HG02973 (cell line): ENCODE measurements at regions not wholly inside any gene's neighbourhood (a gene's known extent, or its start where the extent isn't known, plus 50 kb on each side); places are given as distances from the start of the nearest gene placed in this dataset.
"Not testable (repeated sequence)": the region's sequence is repeated elsewhere in the genome, so short reads cannot be mapped to it uniquely, and the experiment has no call there.

Source experiments
- ATAC-seq: cut with Tn5 transposase; IDR thresholded peaks from one replicate; pipeline ENCODE4 v1.9.1; 2021; ENCODE audit warnings: moderate library complexity; ENCODE audit not compliant: unreplicated experiment

DNA sequence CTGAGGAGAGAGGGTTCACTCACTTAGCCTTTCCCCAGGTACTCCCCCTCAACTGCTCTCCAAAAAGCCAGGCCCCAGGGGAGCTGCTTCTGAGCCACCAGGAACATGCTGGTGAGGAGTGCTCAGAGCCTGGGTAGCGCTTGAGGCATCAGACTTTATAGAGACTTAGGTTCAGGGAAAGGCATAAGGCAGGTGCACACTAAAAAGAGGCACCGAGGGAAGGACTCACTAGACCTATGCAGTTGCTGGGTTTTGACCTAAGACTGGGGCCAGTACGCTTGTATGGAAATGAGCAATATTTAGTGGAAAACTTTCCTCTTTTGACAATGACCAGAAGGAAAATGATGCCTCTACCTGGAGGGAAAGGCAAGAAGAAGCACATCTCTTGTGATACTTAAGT, 589.1 kb downstream of the RPIA start:
- not testable (repeated sequence) for ATAC-seq

DNA sequence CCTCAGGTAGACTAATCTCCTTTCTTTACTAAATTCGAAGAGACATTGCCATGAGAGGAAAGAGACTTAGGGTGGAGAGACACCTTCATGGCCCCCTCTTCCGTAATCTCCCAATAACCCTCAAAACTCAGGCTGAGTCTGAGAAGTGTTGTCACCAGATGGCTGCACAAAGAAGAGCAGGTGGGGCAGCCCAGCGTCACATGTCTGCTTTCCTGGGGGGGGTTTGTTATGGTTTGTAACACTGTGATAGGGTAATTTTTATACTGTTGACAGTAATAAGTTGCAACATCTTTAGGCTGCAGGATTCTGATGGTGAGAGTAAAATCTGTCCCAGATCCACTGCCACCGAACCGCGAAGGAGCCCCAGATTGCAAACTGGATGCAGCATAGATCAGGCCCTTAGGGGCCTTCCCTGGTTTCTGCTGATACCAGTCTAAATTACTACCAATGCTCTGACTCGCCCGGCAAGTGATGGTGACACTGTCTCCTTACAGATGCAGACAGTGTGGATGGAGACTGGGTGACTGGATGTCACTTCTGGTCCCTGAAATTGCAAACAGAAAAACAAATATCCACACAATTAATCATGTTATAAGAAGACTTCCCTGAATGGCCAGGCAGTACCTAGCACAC, 595.1 kb downstream of the RPIA start:
- ATAC-seq, result not testable (repeated sequence)

DNA sequence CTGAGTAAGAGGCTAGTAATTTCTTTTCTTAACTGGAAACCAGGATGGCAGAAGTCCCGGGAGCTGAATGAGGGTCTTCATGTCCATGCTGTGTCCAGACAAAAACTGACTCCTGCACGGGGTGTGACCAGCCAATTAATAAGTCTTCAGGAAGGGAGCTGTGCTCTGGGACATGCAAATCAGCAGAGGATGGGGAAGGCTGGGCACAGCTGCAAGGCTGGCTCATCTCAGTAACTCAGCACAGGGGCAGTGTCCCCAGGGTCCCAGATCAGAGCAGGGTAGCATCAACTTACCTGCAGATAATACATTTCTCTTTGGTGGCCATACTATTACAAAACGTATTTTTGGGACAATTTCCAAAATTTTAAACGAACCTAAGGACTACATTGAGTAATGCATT, 595.6 kb downstream of the RPIA start:
- not testable (repeated sequence) for ATAC-seq

DNA sequence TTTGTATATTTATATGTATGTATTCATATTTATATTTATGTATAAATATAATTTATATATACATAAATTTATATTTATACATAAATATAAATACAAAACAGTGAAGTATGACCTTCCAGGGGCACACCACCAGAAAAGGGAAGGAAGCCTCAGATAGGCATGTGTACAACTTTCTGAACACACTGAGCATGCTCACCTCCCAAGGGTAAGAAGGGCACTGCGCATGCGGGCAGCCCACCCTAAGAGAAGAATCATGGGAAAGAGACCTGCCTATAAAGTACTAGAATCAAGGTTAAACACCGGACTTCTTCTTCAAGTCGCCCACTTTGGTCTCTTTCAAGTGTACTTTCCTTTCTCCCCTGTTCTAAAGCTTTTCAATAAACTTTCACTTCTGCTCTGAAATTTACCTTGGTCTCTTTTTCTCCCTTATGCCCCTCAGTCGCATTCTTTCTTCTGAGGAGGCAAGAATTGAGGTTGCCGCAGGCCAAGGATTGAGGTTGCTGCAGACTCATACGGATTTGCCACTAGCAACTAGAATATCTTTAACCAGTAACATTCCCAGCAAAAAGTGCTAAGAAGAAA, 600.3 kb downstream of the RPIA start:
- ATAC-seq, result not testable (repeated sequence)

DNA sequence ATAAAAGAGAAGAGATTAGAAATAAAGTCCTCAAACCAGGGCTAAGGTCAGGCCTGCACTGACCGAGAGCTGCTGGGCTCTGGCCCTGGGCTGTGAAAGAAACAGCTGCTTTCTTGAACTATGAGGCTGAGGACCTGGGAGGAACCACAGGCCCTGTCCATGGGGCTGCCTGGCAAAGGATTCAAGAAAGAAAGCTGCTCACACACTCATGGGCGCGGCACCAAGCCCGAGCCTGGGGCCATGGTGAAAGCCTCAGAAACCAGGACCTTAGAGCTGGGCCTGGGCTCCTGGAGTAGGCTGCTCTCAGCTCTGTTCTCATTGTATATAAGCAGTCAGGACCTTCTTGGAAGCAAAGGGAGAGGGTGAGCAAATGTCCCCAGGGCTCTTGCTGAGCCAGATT, 601.9 kb downstream of the RPIA start:
- ATAC-seq, result not testable (repeated sequence)

DNA sequence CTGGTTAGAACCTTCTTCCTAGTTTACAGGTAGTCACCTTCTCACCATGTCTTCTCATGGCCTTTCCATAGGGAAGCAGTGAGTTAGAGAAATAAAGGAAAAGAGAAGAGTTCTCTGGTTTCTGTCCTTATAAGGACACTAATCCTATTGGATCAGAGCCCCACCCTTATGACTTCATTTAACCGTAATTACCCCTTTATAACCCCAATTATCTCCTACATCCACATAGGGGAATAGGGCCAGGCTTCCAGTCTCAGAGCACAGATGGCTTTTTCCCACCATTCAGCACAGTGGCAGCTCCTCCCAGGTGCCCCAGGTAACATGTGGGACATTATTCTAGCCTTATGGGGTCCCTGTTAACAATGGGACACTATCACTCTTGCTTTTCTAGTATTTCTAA, 602.9 kb downstream of the RPIA start:
- ATAC-seq, result not testable (repeated sequence)

DNA sequence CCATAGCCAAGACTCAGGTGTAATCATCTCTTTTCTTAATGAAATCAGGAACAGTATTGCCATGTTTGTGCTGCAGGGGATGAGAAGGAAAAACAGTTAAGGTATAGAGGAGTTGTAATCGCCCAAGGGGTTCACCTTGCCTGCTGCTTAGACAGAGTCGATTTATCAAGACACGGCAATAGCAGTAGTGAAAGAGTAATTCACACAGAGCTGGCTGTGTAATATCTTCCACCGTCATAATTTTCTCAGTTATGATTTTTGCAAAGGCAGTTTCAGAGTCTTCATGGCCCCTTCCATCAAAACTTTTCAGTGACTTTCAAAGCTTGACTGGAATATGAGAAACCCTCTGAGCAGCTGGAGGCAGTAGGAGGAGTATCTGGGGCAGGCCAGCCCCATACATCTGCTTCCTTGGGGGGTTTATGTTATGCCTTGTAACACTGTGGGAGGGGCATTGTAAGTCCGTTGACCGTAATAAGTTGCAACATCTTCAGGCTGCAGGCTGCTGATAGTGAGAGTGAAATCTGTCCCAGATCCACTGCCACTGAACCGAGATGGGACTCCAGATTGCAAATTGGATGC, 605.4 kb downstream of the RPIA start:
- ATAC-seq, result not testable (repeated sequence)

DNA sequence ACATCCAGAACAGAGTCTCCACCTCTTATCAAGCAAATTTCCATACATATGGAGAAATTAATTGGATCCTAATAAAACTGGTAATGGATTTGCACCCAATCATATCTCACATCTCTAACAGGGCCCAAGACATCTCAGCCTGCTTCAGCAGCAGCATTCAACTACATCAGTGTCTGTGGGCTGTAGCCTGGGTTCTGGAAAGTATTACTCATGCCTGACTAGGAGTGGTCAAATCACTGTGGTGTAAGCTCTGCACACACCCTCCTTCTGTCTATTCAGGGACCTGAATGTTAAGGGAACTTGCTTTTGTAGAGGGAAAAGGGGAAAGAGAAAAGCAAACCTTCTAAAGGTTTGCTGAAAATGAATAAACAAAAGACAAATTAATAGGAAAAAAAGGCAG, 607.7 kb downstream of the RPIA start:
- peak; percentile 62 for ATAC-seq

DNA sequence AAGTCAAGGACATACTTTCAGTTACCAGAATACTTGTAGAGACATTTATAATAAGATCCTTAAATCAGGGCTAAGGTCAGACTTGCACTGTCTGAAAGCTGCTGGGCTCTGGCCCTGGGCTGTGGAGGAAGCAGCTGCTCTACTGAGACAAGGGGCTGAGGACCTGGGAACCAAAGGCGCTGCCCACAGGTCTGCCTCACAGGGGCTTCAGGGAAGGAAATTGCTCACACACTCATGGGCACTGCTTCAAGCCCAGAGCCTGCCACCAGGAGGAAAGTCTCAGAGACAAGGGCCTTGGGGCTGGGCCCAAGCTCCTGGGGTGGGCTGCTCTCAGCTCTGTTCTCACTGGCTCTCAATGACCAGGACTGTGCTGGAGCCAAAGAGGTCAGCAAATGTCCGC, 614.1 kb downstream of the RPIA start:
- ATAC-seq, result not testable (repeated sequence)

DNA sequence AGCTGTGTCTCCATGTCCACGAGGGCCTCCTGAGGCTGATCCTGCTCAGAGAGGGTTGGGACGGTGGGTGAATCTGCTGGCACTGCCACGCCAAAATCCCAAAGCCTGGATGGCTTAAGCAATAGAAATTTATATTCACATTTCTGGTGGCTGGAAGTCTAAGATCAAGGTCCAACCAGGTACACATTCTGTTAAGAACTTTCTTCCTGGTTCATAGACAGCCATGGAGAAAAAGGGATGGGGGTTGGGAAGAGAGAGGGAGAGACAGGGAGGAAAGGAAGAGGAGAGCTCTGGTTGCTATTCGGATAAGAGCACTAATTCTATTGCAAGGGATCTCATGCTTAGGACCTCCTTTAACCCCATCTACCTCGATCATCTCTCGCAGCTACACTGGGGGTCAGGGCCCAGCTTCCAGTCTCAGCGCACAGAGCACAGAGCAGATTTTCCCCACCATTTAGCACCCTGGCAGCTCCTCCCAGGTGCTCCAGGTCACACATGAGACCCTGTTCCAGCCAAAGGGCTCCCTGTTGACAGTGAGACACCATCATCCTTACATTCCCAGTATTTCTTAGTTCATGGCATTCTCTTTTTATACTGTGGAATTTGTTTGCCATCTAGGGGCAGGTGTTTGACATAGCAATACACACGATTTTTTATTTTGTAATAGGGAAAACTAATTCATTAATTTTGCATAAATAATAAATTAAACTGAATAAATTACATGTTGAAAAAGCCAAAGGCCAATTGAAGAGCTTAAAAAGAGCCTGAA, 615.6 kb downstream of the RPIA start:
- not testable (repeated sequence) for ATAC-seq

DNA sequence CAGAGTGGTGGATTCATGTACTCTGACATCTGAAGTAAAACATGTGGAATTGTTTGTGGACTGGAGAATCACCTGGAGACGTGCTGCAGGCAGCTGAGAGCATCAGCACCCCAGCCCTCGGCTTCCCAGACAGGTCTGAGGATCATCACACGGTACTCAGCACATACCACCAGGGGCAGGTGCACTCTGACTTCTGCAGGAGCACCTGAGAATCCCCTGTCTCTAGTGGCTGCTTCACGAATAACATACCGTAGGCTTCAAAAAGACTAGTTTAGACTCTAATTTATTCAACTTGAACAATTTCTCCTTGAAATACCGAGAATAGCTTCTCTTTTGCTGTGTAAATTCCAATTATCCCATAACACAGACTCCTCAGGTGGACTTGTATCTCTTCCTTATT, 627.5 kb downstream of the RPIA start:
- ATAC-seq, result not testable (repeated sequence)

DNA sequence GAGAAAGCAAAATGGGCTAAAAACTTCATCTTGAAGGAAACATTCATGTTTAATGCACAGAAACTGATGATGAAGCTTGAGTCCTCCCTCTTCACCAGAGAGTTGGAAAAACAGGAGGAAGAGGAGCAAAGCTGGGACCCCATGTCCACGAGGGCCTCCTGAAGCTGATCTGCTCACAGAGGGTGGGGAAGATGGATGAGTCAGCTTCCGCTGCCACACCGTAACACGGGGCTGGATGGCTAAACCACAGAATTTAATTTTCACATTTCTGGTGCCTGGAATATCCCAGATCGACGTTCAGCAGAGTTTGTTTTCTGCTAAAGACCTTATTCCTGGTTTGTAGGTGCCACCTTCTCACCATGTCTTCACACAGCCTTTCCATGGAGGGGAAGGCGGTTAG, 634.4 kb downstream of the RPIA start:
- ATAC-seq, result not testable (repeated sequence)

DNA sequence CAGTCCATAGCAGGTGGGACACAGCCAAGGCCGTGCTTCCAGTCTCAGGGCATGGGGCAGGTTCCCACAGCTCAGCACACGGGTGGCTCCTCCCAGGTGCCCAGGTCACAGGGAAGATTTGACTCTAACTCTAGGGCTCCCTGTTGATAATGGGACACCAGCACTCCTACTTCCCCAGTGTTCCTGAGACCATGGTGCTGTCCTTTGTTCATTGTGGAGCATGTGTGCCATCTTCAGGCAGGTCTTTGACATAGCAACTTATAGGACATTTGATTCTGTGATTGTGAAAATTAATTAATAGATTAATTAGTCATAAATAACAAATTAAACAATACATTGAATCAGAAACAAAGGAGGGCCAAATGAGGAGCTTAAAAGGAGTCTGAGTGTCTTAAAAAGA, 635.0 kb downstream of the RPIA start:
- ATAC-seq, result not testable (repeated sequence)

DNA sequence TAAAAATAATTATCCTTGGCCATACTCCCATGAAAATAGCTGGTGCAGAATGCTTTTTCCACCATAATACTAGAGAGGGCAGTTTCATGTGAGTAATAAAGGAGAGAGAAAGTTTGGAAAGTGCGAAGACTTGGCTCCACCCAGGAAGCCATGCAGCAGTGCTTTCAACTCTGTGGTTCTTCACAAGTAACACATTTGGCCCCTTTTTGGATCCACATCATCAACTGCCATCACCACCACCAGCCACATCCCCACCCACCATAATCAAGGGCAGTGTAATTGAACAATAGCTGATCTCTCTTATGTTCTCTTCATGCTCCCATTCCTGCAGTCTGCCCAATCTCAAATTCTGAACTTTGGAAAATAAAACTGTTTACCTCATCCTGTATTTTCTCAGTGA, 637.3 kb downstream of the RPIA start:
- ATAC-seq, result not testable (repeated sequence)
